Hindlimb muscle (tissue), 1 donor: ENCODE measurements at regions not wholly inside any gene's neighbourhood (a gene's known extent, or its start where the extent isn't known, plus 50 kb on each side); places are given as distances from the start of the nearest gene placed in this dataset.

Source experiments
- DNase-seq: peaks from one replicate; pipeline ENCODE4 v3.0.0-alpha.2; 2013

DNA sequence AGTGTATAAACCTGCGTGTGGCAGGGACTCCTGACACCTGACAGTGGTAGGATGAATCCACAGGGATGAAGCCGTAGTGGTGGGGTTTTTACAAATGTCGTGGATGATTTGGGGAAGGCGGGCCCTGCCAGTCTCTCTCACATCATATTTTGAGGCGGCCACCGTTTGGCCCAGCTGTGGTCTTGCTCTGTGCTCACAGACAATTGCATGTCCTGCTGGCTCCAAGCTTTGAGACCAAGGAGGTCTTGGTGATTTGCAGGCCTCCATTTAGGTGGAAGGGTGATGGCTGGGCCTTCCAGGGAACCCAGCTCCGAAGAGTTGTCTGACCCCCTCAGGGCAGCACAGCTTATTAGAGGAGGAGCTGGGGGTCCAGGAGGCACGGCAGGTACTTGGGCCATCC is 151.1 kb upstream of the SHH start:
- DNase-seq: no peak

DNA sequence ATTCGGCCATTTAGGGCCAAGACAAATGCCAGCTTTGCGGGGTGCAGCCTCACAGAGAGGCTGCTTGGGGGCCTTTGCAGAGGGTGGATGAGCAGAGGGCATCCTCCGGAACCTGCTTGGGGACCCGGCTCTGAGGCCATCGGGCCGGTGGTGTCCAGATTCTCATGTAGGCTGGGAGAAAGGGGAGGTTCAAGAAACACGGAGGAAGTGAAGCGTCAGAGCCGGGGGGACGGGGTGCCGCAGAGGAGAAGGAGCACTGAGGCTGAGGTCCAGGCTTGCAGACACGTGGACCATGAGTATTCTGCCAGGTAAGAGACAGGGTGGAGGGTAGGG is 150.7 kb upstream of the SHH start:
- DNase-seq: no peak

DNA sequence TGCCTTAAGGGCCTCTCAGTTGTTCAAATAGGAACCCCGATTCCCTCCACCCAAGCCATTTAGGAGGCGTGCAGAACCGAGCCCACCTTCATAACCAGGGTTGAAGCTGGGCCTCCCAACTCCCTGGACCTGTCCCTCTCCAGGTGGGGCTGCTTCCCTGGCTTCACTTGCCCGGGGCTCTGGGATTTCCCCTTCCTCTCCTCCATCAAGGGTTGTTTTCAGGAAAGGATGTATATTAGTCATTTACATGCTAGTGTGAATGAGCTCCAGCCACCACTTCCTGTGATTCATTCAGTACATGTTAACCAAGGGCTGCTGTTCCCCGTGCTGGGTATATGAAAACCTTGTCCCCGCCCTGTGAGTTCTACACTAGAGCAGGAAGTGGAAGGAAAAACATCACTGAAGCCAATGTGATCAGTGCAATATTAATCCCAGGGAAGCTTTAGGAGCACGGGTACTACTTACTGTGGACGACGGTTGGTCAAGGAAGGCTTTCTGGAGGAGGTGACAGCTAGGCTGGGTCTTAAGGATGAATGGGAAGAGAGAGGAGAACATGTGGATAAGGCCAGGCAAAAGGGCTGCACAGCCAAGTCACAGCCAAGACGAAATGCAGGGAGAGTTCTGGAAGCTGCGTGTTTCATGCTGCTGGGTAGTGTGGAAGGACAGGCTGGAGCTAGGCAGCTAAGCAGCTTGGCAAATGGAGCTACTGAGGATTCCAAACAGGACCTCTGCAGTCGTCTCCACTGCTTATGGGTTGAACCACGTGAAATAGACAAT is 150.1 kb upstream of the SHH start:
- DNase-seq: no peak

DNA sequence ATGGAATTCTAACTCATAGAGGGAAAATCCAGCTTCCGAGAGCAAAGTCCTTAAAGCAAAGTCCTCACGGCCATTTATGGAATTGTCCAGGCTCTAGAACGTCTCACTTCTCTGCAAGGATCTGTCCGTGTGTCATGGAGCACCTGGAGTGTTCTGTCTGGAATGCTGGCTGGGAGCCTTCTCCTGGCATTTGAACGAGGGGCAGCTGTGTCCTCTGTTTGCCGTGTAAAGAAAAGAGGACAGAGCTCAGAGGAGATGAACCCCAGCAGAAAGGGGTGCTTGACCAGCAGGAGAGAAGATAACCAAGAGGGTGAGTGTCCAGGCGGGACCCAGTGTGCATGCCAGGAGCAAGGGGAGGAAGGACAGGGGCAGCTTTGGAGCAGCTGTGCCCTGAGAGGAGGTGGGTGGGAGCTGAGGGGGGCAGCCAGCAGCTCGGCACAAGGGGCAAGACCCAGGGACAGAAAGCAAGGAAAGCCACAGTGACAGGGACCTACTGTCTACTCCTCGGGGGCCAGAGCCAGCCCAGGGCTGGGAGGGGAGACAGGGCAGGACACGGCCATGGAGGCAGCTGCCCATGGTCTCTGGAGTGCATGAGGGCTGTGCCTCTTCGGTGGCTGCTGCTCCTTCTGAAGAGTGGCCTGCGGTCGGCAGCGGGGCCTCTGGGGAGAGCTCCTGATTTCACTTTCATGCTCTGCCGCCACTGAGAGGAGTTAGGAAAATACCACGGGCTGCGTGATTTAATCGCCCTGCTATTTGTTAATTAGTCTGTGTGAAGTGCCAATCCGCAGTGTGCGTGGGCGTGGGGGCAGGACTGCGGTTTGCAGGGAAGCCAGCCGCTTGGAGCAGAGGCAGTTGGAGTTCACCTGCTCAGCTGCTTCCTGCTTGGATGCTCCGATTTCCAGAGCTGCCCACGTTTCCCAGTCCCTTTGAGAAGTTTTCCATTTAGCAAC is 149.3 kb upstream of the SHH start:
- DNase-seq: no peak

DNA sequence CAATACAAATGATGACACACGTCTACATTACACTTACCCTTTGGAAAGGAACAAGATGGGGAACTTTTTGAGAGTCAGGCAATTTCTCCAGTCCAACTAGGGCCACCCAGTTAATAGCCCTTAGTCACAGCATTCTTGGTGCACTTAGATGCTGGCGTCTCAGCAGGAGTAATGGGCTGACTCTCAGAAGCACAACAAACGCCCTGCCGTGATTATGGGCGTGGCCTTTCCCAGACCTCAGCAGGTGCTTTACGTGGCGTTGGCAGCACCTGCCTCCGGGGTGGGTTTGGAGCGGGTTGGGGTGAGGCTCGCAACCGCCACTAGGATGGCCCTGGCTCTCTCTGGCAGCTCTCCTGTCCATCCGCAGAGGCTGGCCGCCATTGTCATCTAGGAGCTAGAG is 147.6 kb upstream of the SHH start:
- DNase-seq: no peak

DNA sequence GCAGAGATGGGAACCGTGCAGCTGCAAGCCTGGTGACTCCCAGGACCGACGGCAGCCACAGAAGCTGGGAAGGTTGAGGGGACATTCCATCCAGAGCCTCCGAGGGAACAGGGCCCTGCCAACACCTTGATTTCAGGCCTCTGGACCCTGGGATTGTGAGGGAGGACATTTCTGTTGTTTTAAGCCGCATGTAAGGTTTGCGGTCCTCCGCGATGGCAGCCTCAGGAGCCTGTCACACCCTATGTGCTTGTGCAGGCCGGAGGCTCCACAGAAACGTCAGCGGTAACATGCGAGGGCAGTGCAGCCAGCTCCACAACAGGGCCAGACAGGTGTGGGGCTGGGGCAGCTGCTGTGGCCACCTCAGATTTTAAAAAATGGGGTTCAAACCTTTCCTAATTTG is 144.7 kb upstream of the SHH start:
- DNase-seq: no peak

DNA sequence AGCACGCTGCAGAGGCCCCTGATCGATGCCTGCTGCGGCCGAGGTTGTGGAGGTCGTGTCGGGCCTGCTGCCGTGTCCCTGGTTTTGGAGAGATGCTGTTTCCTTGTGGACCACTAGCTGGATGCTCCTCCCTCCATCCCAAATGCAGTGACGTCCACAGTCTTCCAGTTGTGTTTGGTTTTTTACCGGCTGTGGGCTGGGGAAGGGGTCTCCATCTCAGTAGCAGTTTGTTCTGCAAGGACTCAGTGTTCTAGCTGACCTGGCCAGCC is 143.0 kb upstream of the SHH start:
- no peak for DNase-seq

DNA sequence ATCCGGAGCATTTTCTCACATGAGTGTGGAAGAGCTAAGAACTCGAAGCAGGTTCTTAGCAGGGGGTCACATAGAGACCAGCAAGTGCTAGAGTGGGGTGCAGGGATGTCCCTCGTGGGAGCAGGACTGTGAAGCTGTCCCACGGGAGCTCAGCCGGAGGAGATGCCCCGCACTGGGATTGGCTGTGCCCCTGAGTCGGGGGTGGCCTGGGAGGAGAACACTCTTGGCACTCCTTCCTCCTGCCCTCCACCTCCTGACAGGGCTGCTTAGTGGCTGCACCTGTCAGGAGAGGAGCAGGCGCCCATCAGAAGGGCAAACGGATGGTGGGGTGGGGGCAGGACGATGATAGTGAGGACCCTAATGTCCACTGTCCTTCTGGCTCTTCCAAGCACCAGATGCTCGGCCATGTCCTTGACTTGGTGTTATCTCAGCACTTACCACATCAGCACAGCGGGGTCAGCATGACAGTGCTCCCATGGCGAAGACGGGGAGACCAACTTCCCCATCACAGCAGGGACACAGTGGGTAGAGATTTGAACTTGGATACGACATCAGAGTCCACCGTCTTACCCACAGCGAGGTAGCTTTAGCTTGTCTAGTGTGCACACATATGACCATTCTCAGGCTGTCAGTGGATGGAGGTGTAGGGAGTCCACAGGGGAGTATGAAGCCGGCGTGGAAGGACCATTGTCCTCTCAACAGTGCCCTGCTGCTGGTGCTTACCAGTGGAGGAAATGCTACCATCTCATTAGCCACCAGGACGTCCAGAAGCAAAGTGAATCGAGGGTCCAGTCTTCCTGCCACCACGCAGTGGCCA is 142.5 kb upstream of the SHH start:
- no peak for DNase-seq

DNA sequence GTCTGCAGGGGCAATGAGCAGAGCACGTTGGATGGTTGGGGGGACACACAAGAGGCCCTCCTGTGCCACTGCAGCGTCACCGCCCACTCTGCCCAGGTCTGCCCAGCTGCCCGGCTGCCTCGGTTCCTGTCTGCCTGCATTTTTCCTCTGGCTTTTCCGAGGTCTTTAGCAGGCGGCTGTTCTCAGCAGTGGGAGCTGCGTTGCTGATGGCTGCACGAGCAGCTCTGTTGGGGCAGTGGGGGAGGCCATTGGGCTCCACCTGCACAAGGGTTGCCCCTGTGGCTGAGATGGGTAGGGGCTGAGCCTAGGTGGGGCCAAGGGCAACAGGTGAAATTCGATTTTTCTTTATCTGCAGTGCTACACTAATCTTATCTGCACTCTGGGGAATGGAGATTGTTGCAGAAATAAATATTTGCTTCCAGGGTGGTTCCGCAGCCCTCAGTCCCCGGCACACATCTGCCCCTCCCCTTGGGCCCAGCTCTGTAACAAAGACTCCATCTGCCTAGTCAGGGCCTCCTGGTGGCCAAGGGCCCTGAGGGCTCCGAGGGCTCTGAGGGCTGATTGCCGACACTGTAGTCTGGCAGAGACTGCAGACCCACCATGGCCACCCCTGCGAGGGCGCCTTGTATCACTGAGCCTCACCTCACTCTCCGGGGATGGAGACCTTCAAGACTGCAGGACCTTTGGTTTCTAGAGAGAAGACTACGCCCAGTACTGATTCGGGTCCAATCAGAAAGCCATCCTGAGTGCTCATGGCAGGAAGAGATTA is 141.7 kb upstream of the SHH start:
- no peak for DNase-seq

DNA sequence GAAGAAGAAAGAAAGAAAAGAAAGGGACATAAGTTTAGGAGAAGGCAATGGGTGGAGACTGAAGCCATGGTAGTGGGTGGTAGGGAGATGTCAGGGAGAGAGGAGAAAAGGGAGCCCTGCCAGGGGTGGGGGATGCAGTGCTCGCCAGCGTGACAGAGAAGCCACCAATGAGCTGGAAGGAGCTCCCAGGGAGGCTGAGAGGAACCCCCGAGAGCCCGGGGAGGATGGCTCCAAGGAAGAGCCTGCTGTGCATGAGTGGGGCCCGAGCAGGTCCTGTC is 141.2 kb upstream of the SHH start:
- no peak for DNase-seq

DNA sequence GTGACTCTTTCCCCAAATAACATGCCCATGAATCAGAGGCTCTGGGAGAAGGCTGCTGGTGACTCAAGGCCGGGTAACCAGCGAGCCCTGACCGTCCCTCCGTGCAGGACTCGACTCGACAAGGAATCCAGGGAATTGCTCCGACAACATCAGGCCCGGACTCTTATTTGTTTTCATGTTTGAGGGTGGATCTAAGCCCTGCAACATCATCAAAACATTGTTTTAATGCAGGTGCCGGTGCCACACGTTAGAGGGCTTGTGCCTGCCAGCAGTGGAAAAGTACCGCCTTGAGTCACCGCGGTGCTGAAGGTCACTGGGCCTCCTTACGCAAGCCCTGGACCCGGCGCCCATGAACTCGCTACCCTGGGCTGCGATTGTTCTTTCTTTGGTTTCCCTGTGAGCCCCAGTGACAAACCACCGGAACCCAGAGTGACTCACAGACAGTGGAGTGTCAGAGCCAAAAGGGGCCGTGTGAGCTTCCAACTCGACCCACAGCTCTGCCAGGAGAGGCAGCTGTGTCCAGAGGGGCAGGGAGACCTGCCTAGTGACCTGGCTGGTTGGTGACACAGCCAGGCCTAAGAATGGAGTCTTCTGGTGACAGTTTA is 139.4 kb upstream of the SHH start:
- no peak for DNase-seq

DNA sequence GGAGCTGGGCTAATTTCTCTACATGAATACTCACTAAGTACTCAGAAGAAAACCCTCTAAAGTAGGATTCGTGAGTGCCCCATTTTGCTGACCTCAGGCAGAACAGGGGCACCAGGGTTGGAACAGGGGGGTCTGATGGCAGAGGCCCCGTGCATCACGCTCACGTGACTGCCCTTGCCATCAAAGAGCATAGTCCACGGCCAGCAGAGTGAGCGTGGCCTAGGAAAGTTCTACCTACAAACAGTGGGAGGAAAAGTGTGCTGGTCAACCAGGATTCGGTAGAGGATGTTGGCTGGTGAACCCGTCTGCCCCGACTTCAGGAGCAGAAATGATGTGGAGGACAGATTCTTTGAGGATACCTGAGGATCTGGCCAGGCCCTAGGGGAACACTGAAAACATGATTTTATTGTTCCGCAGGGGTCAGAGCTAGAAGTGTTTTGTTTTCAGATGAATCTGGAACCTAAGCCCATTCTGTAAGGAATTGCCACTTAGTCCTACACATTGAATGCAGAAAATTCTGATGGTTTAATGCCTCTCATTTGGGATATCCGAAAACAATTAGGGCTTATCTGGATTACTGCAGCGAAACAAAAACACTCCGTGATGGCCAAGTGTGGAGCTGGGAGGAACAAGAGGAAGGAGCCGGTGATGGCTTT is 138.8 kb upstream of the SHH start:
- DNase-seq: no peak

DNA sequence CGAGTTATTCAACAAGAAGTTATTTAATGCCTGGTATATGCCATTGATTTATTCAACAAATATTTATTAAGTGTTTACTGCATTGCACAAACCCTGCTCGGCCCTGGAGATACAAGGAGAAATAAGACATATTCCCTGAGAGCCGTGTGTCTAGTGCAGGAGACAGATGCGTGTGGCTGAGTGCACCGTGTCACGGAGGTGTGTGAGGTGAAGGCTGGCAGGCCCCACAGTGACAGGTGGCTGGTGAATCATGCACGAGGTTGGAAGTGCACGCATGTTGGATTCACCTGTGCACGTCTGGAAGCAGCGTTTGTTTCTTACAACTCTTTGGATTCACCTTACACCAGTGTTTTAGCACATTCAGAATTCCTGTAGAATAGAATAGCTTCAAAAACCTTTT is 136.6 kb upstream of the SHH start:
- no peak for DNase-seq

DNA sequence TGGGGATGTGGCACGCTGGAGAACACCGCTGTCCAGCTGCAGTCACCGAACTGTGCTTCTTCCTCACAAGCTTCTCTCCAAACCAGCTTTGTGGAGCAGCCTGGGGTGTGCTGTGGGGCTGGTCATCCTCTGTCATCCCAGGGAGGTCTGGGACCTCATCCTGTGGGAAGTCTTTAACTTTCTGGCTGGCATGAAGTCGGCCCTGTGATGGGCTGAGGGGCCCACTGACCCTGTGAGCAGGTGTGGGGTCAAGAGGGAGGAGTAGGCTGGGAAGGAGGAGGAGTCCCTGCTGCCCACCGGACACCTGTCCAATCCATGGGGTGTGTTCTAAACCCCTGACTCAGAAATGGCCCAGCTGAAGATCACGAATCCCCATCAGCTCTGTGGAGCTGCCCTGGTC is 136.2 kb upstream of the SHH start:
- DNase-seq: no peak

DNA sequence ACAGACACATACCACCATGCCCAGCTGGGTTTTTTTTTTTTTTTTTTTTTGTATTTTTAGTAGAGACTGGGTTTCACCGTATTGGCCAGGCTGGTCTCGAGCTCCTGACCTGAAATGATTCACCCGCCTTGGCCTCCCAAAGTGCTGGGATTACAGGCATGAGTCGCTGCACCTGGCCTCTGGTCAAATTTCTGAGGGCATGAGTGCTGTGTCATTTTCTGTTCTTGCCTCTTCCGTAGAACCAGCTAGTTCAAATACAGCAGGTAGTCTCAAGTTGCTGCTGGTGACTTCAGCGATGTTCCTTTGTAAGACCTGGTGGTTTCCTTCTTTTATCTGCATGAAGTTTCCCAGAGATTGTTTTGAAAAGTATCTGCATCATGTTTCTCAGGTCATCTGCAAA is 134.8 kb upstream of the SHH start:
- DNase-seq: no peak

DNA sequence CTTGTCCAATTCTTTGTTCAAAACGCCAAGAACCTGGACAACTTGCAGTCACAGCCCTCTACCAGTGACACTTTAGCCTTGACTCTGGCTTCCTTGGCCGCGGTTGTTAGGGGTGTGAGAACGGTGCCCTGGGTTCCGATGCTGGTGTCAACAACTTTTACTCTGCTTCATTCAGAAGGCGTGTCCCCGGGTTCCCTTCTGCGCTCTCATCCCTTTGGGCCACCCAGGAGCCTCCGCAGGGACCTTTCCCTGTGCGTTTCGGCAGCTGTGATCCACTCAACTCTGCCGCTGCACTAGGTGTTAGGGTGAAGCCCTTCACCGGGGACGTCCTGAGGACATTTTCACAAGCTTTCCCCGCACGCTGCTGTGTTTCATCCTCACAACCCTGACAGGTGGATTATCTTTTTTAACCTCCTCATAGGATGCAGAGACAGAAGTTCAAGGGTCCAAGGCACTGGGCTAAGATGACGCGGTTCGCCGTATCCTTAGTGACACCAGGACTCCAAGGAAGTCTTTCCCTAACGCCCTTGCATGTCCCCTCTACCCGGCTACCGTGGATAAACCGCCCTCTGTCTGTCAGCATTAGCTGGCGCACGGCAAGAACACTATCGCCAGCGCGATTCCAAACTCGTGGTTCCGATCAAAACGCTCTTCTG is 133.5 kb upstream of the SHH start:
- DNase-seq: no peak

DNA sequence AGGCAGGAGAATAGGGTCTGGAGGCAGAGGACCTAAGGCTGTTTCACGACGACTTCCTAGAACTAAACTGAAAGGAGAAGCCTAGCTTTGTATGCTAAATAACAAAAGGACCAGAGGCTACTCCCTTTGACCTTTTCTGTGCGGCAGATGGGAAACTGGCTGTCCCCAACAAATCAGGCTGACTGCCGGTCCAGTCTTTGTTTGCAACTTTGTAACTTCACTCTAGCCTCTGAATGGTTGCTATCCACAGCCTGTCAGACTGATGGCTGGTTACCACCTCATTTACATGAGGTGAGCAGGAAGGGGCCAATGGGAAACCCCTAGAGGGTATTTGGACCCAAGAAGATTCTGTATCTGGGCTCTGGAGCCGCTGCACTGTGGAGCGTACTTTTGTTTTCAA is 132.6 kb upstream of the SHH start:
- no peak for DNase-seq

DNA sequence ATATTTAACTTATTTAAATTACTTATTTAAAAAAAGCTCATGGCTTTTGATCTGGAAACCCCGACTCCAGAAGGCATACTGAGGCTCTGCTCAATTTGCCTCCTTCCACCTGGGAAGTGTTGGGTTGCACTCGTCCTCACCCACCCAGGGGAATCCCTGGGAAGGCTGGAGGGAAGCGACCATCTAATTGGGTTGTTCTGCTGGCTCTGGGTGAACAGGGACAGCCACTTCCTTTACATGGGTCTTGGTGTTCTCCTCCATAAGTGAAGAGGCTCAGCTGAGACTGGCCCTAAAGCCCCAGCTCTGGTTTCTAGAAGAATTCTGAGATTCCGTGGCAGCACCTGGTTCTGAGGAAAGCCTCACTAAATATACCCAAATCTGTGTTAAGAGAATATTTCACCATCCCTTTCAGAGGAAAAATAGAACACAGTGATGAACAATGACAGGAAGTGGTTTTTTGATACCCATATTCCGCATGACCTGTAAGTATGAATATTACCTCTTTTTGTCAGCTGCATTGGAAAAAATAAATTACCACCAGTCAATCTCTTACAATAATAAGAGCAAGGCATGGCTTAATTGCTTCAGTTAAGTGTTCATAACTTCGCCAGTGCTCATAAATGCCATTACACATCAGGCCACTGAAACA is 131.1 kb upstream of the SHH start:
- no peak for DNase-seq

DNA sequence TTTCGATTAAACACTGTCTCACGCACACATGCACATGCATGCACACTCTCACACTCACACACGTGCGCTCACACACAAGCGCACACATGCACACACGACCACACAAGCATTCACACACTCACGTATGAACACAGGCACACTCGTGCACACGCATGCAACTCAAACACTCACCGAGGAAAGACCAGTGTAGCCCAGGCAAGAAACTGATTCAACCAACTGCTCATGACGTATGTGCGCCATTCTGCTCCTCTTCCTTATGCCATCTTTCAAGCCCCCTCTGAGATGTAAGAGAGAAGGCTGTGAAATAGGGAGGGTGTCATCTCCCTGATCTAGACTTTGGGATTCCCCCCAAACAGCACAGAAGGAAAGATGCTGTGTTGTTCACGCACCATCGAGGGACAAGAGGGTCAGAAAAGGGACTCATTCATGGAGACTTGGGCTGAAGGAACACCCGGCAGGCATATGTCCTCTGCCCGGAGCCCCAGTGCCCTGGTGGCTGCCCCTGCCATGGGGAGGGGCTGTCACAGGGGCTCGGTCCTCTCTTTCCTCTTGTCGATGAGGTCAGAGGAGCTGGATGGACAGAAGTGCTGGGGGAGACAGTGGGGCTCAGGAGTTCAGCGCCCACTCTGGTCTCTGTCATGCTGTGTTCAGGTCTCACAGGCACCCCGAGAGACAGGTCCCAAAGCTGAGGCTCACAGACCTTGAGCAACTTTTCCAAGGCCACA is 130.1 kb upstream of the SHH start:
- no peak for DNase-seq

DNA sequence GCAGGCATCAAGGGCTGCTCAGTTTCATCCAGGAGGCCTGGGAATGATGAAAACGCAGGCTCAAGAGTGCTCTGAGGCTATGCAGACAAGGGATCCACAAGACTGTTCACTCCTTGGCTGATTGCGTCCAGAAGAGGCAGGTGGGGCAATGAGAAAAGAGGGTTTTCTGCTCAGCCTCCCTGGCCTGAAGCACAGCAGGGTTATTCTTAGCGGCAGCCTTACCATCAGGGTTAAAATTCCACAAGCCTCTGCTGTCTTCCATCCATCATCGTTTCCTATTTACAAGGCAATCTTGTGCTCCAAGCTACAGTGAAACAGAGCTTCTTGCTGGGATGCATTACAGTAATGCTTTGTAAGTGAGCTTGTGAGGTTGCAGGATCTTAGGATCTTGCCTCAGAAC is 129.4 kb upstream of the SHH start:
- no peak for DNase-seq
